Upper lobe of left lung (tissue), 6 donors: ENCODE measurements at regions not wholly inside any gene's neighbourhood (a gene's known extent, or its start where the extent isn't known, plus 50 kb on each side); places are given as distances from the start of the nearest gene placed in this dataset.
"Not testable (repeated sequence)": the region's sequence is repeated elsewhere in the genome, so short reads cannot be mapped to it uniquely, and the experiment has no call there.

Experiments used
- ATAC-seq, 2 donors: fragments of 200-7000 bp; cut with Tn5 transposase; one replicate each; pipeline ENCODE4 v1.9.1; 2022; ENCODE audit warnings: mild to moderate bottlenecking in 2 of 2, moderate library complexity in 2 of 2; ENCODE audit not compliant: low FRiP score in 2 of 2
- DNase-seq, 2 donors: peaks; one replicate each; pipeline ENCODE4 v3.0.0-alpha.2; 2019 to 2020
- H3K27ac ChIP-seq, 4 donors: fragments of 200-600 bp; sonication (generic); one replicate each; pipeline ENCODE4 v1.5.1; 2016 to 2019
- H3K27me3 ChIP-seq, 4 donors: fragments of 200-600 bp; sonication (generic); one replicate each; pipeline ENCODE4 v1.5.1; 2017 to 2019
- H3K36me3 ChIP-seq, 4 donors: fragments of 200-600 bp; sonication (generic); one replicate each; pipeline ENCODE4 v1.5.1; 2016 to 2019
- H3K4me1 ChIP-seq, 4 donors: fragments of 200-600 bp; sonication (generic); one replicate each; pipeline ENCODE4 v1.5.1; 2018 to 2019
- H3K4me3 ChIP-seq, 4 donors: fragments of 200-600 bp; sonication (generic); one replicate each; pipeline ENCODE4 v1.5.1; 2017 to 2019; ENCODE audit warnings: mild to moderate bottlenecking in 2 of 4, moderate library complexity in 1 of 4
- H3K9me3 ChIP-seq, 4 donors: fragments of 200-600 bp; sonication (generic); one replicate each; pipeline ENCODE4 v1.5.1; 2018 to 2019
- CTCF ChIP-seq, 6 experiments: fragments of 450-650 bp in 4 of 6; fragments of 200-600 bp in 2 of 6; sonication (generic) in 2 of 6; IDR thresholded peaks; one replicate each; pipeline ENCODE4 v1.5.1; 2016 to 2019; ENCODE audit warnings: antibody characterized with exemption in 6 of 6
- EP300 ChIP-seq, 4 donors: sonication (generic); formaldehyde crosslinking; IDR thresholded peaks; one replicate each; pipeline ENCODE4 v1.5.1; 2017; ENCODE audit warnings: antibody characterized with exemption in 4 of 4, control low read depth in 2 of 4
- POLR2A ChIP-seq, 4 donors: fragments of 450-650 bp; IDR thresholded peaks; one replicate each; pipeline ENCODE4 v1.5.1; 2016 to 2017; ENCODE audit warnings: antibody characterized with exemption in 4 of 4, mild to moderate bottlenecking in 2 of 4
- POLR2AphosphoS5 ChIP-seq, 2 donors: sonication (generic); formaldehyde crosslinking; IDR thresholded peaks; one replicate each; pipeline ENCODE4 v1.5.1; 2017; ENCODE audit warnings: antibody characterized with exemption in 2 of 2
- WGBS, 2 donors: methylation state at CpG; one replicate each; pipeline ENCODE4 v1.1.5; 2017 to 2018; 5-methylcytosine and 5-hydroxymethylcytosine counted together
- donor health status: DM: no; HTN: no; CAD: no; lungs with moderate emphysema.
- donor health status: DM: no; HTN: yes; CAD: no; lungs with severe emphysema.

GRCh38 chr13:91249370-91249769 is 98.1 kb upstream of the MIR17HG start:
- H3K4me1 ChIP-seq = no peaks in the 10 kb centered on the region
- ATAC-seq (no peak), DNase-seq (no peak)
- H3K27me3 ChIP-seq = no peaks in the 10 kb centered on the region
- no peak overlapping the region for H3K4me3 ChIP-seq
- no peaks in the 10 kb centered on the region for H3K36me3 ChIP-seq
- WGBS, 2 donors = 74 to 79% methylated on average over 2 of the region's 2 CpGs
- TF ChIP-seq EP300 (IDR thresholded peaks at IDR 0.05) (no peak), POLR2AphosphoS5 (IDR thresholded peaks at IDR 0.05) (no peak), CTCF (IDR thresholded peaks at IDR 0.05) (no peak), POLR2A (IDR thresholded peaks at IDR 0.05) (no peak)
- H3K27ac ChIP-seq = no peak overlapping the region
- H3K9me3 ChIP-seq = no peaks in the 10 kb centered on the region

GRCh38 chr13:91249861-91250260 is 97.6 kb upstream of the MIR17HG start:
- no peak for DNase-seq
- TF ChIP-seq EP300 (IDR thresholded peaks at IDR 0.05) = no peak
- no peak for TF ChIP-seq POLR2A (IDR thresholded peaks at IDR 0.05)
- no peak for TF ChIP-seq CTCF (IDR thresholded peaks at IDR 0.05)
- TF ChIP-seq POLR2AphosphoS5 (IDR thresholded peaks at IDR 0.05) = no peak
- no peak for ATAC-seq
- Histone ChIP-seq H3K36me3 (no peaks in the 10 kb centered on the region), H3K27me3 (no peaks in the 10 kb centered on the region), H3K4me3 (no peak overlapping the region), H3K4me1 (no peaks in the 10 kb centered on the region), H3K27ac (no peak overlapping the region), H3K9me3 (no peaks in the 10 kb centered on the region)
- WGBS, 2 donors = 63 to 69% methylated on average over 2 of the region's 2 CpGs

GRCh38 chr13:91251573-91251972 is 95.9 kb upstream of the MIR17HG start:
- not testable (repeated sequence) for H3K4me3 ChIP-seq, ATAC-seq, H3K27ac ChIP-seq, H3K27me3 ChIP-seq, H3K36me3 ChIP-seq, H3K4me1 ChIP-seq, H3K9me3 ChIP-seq, DNase-seq
- 83 to 84% methylated on average over 4 of the region's 4 CpGs for WGBS, 2 donors

GRCh38 chr13:91264484-91264883 is 83.0 kb upstream of the MIR17HG start:
- no peak overlapping the region for H3K4me3 ChIP-seq
- no peaks in the 10 kb centered on the region for H3K36me3 ChIP-seq
- TF ChIP-seq CTCF (IDR thresholded peaks at IDR 0.05) (no peak), POLR2A (IDR thresholded peaks at IDR 0.05) (no peak), POLR2AphosphoS5 (IDR thresholded peaks at IDR 0.05) (no peak), EP300 (IDR thresholded peaks at IDR 0.05) (no peak)
- no peak for DNase-seq
- no peaks in the 10 kb centered on the region for H3K4me1 ChIP-seq
- no peaks in the 10 kb centered on the region for H3K27me3 ChIP-seq
- no peak for ATAC-seq
- WGBS, 2 donors = 94 to 98% methylated on average over 2 of the region's 2 CpGs
- no peaks in the 10 kb centered on the region for H3K9me3 ChIP-seq
- no peak overlapping the region for H3K27ac ChIP-seq

- H3K36me3 ChIP-seq = no peaks in the 10 kb centered on the region
- no peak overlapping the region for H3K4me3 ChIP-seq
- DNase-seq (no peak), ATAC-seq (no peak)
- 81 to 93% methylated on average over 1 of the region's 1 CpG for WGBS, 2 donors
- no peaks in the 10 kb centered on the region for H3K27me3 ChIP-seq
- no peak overlapping the region for H3K27ac ChIP-seq
- H3K4me1 ChIP-seq = no peaks in the 10 kb centered on the region
- no peak for TF ChIP-seq POLR2A (IDR thresholded peaks at IDR 0.05)
- TF ChIP-seq POLR2AphosphoS5 (IDR thresholded peaks at IDR 0.05) = no peak
- TF ChIP-seq CTCF (IDR thresholded peaks at IDR 0.05) = no peak
- TF ChIP-seq EP300 (IDR thresholded peaks at IDR 0.05) = no peak
- no peaks in the 10 kb centered on the region for H3K9me3 ChIP-seq
Observed at GRCh38 chr13:91269237-91269636, 78.2 kb upstream of the MIR17HG start.
